HepG2 (cell line): ENCODE measurements at regions not wholly inside any gene's neighbourhood (a gene's known extent, or its start where the extent isn't known, plus 50 kb on each side); places are given as distances from the start of the nearest gene placed in this dataset.

Experiments used
- SMC3 ChIP-seq: IDR thresholded peaks from 2 replicates; pipeline ENCODE4 v1.6.1; 2011; ENCODE audit warnings: low read length, improper control_type of control experiment
- ZNF12 ChIP-seq: sonication (generic); formaldehyde crosslinking; IDR thresholded peaks from 2 replicates; pipeline ENCODE4 v1.5.0; 2020; ENCODE audit warnings: missing genetic modification reagents

GRCh38 chr10:71132321-71132810 is 80.0 kb upstream of the UNC5B start:
- TF ChIP-seq SMC3 (no peak), ZNF12 (CRISPR knock-in tag) (no peak)
